Thyroid gland (tissue), 4 donors: ENCODE measurements at regions not wholly inside any gene's neighbourhood (a gene's known extent, or its start where the extent isn't known, plus 50 kb on each side); places are given as distances from the start of the nearest gene placed in this dataset.
"Not testable (repeated sequence)": the region's sequence is repeated elsewhere in the genome, so short reads cannot be mapped to it uniquely, and the experiment has no call there.

Experiments
- CTCF ChIP-seq, 6 experiments: fragments of 200-600 bp in 3 of 6; fragments of 450-650 bp in 3 of 6; sonication (generic) in 3 of 6; IDR thresholded peaks; one replicate each; pipeline ENCODE4 v1.5.1; 2016 to 2019; ENCODE audit warnings: antibody characterized with exemption in 6 of 6, mild to moderate bottlenecking in 2 of 6, inconsistent platforms in 1 of 6, moderate library complexity in 1 of 6
- POLR2A ChIP-seq, 2 donors: fragments of 450-650 bp; IDR thresholded peaks; one replicate each; pipeline ENCODE4 v1.6.1; 2017; ENCODE audit warnings: antibody characterized with exemption in 2 of 2, mild to moderate bottlenecking in 2 of 2, moderate library complexity in 1 of 2

DNA sequence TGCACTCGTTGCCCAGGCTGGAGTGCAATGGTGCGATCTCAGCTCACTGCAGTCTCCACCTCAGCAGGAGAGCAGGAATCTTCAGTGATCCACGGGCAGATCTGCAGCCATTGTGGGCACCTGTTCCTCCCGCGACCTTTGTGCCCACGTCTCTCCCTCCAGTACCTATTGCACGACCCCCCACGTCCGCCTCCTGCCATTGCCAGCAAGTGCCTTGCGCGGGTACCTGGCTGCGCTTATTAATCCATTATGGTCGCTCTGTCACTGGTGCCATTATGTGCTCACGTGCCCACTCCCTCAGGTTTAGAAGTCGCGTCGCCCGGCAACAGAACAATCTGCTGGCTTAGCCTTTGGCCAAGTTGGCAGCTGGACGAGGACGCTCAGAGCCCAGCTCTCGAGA, 146.2 kb upstream of the C1QTNF3 start:
- not testable (repeated sequence) for TF ChIP-seq CTCF, POLR2A (IDR thresholded peaks at IDR 0.05)
